Myocyte (in vitro differentiated cells): ENCODE measurements at regions not wholly inside any gene's neighbourhood (a gene's known extent, or its start where the extent isn't known, plus 50 kb on each side); places are given as distances from the start of the nearest gene placed in this dataset.

Experiments
- DNase-seq: peaks from one replicate; pipeline ENCODE4 v3.0.0-alpha.2; 2012; ENCODE audit warnings: low read depth

DNA sequence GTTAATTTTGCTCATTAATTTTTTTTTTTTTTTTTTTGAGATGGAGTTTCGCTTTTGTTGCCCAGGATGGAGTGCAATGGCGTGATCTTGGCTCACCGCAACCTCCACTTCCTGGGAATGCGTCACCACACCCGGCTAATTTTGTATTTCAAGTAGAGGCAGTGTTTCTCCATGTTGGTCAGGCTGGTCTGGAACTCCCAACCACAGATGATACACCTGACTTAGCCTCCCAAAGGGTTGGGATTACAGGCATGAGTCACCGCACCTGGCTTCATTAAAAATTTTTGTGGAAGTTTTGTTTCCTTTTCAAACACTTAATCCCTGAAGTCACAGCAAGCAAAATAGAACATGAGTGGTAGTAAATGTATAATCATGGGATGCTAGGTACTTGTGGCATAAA lies 857.2 kb upstream of the PHF14 start:
- DNase-seq = peak; percentile 6

DNA sequence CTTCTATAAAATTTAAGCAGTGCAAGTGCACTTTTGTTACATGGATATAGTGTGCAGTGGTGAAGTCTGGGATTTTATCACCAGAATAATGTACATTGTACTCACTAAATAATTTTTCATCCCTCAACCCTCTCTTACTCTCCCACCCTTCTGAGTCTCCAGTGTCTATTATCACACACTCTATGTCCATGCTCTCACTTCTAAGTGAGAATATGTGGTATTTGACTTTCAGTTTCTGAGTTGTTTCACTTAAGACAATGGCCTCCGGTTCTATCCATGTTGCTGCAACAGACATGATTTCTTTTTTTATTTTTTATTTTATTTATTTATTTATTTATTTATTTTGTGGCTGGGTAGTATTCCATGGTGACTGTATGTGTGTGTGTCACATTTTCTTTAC lies 855.9 kb upstream of the PHF14 start:
- no peak for DNase-seq

DNA sequence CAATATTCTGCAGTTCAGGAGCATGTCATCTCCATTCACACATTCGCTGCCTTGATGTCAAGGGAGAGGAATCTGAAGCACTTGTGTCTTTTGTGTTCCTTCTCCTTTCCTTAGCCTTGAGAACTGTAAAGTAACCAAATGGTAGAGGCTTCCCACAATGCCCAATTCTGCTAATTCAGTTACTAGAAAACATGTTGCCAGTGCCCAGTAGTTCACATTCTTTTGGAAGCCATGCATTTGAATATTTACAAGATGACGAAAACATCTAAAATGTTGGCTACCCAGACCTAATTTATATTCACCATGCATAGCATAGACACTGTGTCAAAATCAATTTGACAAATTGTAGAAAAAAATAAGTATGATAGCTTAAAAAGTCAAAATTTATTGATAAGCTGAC lies 852.7 kb upstream of the PHF14 start:
- no peak for DNase-seq

DNA sequence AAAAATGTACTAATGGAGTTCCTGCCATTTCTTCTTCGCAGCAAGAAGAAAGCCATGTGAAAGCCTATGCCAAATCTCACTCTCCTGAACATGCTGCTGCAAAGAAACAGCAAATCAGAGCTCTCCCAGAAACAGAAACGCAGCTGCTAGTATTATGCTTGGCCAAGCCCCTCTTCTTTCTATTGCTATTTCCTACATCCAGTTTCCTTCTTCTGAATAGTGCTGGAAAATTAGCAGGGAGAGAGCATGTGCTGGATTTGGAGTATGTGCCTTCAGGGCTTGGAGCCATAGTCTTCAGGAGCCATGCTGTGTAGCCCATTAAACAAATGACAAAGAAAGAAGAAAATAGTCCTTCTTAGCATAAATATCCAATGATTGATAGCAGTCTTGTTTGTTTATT lies 852.0 kb upstream of the PHF14 start:
- no peak for DNase-seq

DNA sequence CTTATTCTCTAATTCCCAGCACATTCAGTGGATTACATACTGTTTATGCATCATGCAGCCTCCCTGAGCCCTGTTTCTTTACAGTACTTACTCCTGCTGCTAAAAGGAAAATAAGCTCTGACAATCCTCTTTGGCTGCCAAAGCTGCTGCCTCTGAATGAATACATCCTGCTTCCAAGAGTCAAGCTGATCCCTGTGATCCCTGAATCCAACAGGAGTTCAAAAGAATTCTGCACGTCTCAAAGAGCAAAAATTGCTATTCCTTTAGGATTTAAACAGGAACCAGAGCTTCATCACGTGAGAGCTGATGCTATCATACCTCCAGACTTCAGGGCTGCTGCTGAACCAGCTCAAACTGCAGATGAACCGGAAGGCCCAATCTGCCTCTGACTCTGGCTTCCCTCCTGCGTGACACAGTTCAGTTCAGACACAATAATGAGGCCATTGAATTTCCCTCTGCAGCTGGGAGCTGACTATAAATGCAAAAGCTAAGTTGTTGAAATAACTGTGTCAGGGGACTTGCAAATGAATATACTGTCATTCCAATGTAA lies 851.0 kb upstream of the PHF14 start:
- no peak for DNase-seq

DNA sequence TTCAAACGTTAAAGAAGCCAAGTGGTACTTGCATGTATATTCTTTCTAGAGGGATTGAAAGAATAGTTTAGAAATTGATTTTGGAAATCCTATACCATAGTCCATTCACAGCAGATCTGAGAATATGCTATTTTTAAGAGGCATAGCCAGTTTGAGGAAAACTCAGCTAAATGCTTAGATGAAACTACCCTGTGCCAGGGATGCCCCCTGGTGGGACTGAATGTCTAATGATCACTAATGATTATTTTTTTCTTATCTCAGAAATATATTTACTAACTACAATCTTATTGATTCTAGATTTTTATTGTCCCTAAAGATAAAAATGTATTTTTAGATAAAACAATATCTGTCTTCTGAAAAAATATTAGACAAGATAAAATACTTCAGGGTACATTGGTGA lies 844.9 kb upstream of the PHF14 start:
- DNase-seq = no peak

DNA sequence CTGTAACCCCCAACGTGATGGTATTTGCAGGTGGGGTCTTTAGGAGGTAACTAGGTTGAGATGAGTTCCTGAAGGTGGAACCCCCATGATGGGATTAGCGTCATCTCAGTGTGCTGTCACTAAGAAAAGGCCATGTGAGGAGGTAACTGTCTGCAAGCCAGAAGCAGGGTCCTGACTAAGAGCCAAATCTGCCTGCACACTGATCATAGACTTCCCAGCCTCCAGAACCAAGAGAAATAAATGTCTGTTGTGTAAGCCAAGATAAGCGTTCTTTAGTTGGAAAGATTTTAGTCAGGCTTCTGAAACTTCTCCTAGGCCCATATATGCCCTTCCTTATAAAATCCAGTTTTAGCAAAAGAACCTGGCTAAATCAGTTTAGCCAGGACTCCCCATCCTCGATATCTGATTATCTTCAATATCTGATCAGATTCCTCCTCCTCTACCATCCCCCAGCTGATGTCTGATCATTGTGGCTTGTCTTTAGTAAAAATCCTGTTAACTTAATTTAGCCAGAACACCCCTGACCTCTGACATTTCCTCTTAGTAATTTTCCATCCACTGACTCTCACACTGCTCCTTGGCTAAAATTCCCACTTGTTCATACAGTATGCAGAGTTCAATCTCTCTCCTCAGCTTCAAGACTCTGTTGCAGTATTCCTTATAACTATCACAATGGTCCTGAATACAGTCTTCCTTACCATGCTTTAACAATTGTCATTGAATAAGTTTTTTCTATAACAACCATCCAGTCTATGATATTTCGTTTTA lies 835.4 kb upstream of the PHF14 start:
- no peak for DNase-seq

DNA sequence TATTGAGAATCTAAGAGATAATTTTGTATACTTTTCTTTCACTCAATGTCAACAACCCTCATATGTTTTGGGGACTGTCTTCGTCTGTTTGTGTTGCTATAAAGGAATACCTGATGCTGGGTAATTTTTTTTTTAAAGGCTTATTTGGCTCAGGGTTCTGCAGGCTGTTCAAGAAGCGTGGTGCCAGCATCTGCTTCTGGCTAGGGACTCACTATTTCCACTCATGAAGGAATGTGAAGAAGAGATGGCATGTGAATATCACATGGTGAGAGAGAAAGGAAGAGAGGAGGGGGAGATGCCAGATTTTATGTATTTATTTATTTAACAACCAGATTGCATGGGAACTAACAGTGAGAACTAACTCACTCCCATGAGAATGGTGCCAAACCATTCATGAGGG lies 827.4 kb upstream of the PHF14 start:
- DNase-seq = no peak

DNA sequence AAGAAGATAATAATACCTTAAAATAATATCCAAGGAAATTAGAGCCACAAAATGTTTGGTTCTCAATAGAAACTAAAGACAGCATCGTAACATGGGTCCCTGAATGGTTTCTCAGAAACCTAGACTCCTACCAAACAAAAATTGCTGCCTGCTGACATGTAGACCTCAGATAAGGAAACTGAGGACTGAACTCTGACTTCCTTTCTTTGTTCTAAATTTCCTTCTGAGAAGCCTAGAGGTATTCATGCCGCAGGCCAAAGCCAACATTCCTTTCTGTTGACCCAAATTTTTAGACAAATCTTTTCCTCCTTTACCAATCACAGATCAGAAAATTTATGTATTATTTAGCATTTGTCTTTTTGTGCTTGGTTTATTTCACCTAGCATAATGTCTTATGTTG lies 816.7 kb upstream of the PHF14 start:
- no peak for DNase-seq

DNA sequence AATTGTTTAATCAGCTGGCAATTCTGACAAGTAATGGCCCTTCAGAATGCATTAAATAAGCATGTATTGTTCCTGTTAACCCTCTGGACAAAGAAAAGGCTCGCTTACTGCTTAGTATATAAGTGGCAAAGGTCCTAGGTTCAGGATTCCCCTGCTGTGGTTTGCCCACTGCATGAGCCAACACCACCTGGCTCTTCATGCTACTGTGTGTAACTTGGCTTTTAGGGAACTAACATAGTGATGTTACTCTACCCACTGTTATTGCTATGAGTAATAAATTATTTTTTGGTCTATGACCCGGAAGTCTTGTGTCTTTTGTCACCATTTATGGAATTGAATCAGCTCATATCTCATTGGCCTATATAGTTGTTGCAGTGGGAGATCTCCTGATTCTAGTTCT lies 791.7 kb upstream of the PHF14 start:
- no peak for DNase-seq

DNA sequence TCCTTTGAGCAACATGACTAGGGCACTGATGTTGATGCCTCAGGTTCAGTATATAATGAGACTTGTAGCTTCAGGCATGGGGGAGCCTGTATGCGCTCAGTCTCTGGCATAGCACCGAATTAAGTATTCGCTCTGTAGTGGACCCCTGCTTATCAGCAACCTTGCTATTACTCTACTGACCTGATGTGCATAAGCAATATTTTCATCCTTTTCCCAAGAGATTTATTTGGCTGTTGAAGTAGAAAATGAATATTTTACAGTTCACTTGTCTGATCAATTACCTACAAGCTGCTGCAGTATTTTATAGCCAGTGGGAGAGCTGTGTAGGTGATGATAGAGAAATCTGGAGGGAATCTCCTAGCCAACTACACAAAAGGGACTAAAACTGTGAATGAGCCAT lies 781.6 kb upstream of the PHF14 start:
- DNase-seq = no peak

DNA sequence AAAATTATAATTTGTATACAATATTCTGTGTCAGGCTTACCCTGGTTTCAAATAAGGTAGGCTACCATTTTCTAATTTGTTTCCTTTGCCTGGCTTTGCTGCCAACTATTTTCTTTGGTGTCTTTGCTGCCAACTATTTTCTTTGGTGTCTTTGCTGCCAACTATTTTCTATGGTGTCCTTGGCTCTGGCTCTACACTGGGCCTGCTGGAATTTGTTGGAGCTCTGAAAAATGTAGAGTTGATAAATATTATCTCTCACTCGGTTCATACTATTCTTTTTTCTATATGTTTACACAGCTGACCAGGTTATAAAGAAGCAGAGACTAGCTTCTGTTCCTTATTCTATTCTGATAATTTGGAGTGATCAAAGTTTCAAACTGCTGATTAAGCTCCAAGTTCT lies 768.0 kb upstream of the PHF14 start:
- no peak for DNase-seq

DNA sequence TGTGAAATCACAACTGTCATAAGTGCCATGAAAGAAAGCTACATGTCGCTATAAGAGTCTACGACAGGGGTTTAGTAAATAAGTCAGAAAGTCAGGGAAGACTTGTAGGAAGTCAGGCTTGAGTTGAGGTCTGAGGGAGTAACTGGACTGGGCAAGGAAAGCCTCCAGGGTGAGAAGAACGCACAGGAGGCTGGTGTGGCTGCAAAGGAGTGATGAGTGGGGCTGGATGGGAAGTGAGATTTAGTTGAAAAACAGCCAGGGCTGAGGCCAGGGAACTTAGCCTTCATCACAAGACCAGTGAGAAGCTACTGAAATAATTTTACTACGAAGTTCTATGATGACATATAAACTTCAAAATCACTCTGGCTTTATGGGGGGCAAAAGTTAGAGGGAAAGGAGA lies 763.7 kb upstream of the PHF14 start:
- DNase-seq = no peak

DNA sequence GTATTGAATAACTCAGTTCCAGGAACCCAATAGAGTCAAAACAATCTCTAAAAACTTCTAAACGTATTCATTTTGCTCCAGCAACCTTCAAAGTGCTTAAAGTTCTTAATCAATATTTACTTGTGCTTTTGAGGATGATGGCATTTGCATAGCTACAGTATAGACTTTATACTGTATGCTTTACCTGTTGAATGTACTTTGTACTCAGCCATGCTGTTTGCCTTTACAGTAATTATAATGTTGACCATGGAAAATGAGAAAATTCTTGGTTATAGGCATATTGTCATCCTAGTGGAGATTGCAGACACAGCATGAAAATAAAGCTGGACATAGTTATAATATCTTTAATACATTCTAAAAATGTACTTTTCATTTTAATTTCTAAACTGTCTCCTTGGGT lies 762.7 kb upstream of the PHF14 start:
- no peak for DNase-seq

DNA sequence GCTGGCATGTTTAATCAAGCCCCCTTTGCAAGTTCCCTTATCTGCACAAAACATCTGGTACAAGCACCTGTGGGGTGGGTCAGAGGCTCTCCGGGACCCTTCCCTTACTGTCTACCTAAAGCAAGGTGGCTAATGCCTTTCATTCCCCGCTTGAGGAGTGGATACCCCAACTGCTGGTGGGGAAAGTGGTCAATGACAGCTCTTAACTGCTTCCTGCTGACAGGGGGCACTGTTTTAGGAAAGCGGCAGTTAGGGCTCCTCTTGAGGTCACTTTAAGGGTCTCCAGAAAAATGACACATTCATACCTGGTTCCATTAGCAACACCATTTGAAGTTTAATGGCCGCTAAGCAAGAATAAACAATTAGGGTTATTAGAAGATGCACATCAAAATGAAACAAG lies 761.8 kb upstream of the PHF14 start:
- no peak for DNase-seq

DNA sequence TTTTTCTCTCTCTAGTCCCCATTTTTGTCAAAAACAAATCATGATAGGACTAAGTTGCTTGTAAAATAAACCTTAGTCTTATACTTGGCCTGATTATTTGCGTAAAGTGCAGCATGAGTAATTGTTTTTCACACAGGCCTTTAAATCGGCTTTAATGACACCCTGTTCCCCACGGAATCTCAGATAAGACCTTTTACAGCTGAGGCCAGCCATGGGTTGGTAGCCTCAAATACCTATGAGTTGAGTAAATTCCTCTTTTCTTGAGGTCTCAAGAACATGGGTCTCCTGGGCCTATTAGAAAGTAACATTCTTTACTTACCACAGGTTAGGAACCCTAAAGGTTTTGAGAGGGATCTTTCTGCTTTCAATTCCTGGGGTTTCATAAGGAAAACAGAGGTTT lies 761.0 kb upstream of the PHF14 start:
- DNase-seq = no peak

DNA sequence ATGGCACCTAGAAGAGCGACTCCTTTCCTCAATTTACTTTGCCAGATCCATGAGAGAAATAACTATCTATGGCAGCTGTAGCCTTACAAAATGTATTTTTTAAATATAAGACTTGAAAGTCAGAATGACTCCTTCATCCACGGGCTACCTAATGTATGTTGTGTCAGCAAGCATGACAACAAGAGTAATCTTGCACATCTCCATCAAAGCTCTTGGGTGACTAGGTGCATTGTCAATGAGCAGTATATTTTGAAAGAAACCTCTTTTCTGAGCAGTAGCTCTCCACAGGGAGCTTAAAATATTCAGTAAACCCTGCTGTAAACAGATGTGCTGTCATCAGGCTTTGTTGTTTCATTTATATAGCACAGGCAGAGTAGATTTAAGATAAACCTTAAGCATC lies 757.2 kb upstream of the PHF14 start:
- no peak for DNase-seq

DNA sequence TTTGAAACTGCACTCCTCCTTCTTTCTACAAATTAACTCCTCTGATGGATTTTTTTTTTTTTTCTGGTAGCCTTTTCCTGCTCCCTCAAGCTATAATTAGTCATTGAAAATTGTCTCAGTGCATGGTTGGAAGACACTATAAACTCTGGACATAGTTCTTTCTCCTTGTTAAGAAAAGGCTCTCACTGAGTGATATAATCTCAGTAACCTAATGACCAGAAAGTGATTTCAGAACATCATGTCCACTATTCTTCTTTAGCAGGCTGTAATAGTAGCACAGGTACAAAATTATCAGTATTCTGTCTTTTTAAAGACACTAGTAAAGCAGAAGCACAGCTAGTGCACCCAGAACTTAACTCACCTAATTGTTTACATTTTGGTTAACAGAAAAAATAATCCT lies 752.6 kb upstream of the PHF14 start:
- no peak for DNase-seq

DNA sequence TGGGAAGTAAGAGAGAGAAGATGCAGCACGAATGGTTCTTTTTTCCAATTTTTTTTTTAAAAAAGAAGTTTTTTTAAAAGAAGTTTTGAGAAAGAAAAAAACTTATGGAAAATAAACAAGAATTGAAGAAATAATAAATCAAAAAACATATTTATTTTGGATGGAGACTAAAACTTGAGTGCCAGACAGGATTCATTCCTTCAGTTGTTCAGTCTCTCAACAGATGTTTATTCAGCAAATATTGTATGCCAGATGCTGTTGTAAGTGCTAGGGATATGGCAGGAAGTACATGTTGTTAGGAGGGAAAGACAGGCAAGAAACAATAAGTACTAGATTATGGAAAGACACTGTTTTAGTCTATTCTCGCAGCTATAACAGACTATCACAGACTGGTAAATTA lies 750.7 kb upstream of the PHF14 start:
- DNase-seq = no peak

DNA sequence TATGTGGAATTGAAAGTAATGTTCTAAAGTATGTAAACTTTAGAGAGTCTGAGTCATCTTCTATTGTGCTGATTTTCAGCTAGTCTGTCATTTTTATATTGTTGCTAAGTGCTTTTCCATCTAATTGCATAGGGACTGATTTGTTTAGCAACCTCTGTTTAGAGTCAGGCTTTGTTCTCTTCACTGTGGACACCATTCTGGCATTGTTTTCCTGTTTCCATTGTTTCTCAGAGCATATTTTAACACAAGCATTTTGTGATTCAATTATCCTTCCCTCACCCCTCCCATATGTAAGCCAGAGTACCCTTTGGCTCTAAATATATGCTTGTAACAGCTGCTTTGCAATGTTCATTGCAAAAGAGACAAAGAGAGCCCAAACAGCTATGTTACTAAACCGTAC lies 748.4 kb upstream of the PHF14 start:
- DNase-seq = no peak

DNA sequence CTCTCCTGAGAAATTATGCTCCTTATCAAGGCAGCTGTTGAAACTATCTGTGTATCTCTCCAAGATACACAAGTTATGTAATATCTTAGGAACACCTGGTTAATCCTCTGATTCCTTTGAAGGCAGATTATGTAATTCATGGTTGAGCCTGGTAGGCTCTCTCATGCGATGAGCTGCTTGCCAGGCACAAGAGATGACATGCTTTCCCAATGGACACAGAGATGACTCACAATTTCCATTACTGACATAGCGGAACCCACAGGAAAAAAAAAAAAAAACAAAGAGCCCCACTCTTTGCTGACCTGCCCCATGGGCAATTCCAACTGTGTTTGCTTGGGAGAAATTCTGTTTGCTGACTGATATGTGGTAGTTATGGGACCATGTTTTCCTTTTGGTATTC lies 736.4 kb upstream of the PHF14 start:
- DNase-seq = no peak

DNA sequence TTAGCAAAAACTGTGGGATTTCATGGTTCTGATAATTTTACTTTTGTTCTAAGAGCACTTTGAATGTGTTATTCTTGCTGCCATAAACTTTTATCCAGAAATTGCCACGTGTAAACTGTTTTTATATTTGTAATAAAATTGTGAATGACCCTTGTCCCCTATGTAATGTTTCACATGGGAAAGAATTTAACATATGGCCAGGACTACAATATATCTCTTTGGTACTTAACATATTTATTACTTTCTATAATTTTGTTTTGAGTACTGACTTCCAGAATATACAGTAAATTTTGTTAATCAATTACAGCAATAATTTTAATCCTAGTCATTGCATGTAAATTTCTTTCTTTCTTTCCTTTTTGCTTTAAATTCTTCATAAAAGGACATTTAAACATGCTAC lies 735.0 kb upstream of the PHF14 start:
- DNase-seq = no peak

DNA sequence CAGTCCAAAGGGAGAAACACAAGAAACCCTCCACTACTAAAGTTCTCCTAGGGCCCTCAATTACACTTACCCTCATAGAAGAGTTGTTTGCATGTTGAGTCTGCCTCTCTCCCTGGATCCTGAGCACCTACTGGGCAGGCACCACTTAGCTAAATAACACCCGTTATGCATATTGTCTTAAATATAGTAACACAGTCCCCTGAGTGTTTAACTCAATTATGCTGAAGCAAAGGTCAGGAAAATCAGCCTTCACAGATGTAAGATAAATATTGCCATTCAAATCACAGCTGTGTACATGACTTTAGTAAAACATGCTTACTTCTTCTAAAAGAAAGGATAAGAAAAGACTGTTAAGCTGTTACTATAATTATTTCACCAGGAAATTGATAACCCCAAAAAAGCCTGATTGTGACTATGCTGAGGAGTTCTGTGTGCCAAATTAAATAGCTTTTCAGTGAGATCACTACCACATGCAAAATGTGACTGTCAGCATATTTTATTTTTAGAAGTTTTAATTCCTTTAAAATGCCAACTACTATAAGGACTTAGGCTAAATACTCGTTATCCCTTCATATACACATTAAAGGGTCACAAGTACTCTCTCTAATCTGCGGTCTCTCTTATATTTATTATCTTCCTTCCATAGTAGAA lies 733.9 kb upstream of the PHF14 start:
- DNase-seq = no peak
